ENCODE measurements at regions not wholly inside any gene's neighbourhood (a gene's known extent, or its start where the extent isn't known, plus 50 kb on each side); places are given as distances from the start of the nearest gene placed in this dataset.
A peak's percentile ranks its signal among the peaks of the same experiment; 100 is the strongest.
"Not testable (repeated sequence)": the region's sequence is repeated elsewhere in the genome, so short reads cannot be mapped to it uniquely, and the experiment has no call there.

DNA sequence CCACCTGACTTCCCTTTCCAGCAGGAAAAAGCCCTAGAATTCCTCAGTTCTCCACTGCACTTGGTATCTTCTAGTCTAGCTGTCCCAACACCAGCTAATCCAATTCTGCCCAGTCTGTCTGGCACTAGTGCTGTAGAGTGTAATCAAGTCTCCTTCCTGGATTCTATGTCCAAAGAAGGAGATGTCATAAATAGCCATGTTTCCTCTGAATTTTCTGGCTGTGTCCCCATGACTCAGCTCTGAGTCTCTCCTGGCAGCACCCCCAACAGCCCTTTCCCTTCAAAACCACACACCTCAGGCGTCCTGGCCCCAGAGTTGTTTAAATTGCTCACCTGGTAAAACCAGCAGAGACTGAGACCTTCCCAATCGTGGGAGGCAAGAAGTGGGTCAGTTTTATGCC, 197.2 kb downstream of the GRXCR1 start:
- no peak for DNase-seq

- DNase-seq, result no peak
Measured at GRCh38 chr4:43103048-43103447, 210.5 kb downstream of the GRXCR1 start.

- DNase-seq, result no peak
Measured at GRCh38 chr4:43112139-43112538, 219.6 kb downstream of the GRXCR1 start.

- no peak for DNase-seq
Measured at GRCh38 chr4:43113196-43113595, 220.7 kb downstream of the GRXCR1 start.

DNA sequence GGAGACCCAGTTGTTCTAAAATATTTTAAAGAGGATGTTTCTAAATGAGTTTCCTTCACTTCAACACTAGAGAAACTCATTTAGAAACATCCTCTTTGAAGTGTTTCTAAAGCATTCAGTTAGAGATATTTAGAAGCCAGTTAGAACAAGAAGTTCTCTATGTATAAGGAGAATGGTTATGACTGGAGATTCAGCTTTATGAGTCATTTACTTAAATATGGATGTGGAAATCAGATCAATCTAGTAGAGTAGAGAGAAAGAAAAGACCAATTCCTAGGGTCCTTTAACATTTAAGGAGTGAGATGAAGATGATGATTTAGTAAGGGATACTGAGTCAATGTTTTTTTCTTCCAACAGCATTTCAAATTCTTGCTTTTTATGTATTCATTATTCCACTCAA, 234.1 kb downstream of the GRXCR1 start:
- DNase-seq, result no peak

GRCh38 chr4:43130228-43131021, 237.9 kb downstream of the GRXCR1 start:
- DNase-seq, result no peak

- peak; percentile 42 for DNase-seq
Measured at GRCh38 chr4:43132010-43132582, 239.6 kb downstream of the GRXCR1 start.

DNA sequence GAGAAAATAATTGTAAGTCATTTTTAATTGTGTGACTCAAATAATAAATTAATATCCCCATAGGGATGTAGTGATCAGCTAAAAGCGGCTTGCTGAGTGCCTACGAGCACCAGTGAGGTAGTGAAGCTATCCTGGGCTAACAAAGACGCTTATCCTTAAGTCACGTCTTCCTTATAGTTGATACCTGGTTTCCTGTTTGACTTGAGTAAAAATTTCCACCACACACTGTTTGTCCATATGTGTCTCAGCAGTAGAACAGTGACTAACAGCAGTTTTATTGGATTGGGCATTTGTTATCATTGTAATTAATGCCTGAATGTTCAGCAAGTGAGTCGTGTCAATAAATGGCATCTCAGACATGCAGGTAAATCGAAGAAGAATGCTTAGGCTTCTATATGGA, 241.1 kb downstream of the GRXCR1 start:
- DNase-seq, result peak; percentile 2

GRCh38 chr4:43136752-43137151, 244.2 kb downstream of the GRXCR1 start:
- no peak for DNase-seq

GRCh38 chr4:43146198-43146597, 253.7 kb downstream of the GRXCR1 start:
- no peak for DNase-seq

DNA sequence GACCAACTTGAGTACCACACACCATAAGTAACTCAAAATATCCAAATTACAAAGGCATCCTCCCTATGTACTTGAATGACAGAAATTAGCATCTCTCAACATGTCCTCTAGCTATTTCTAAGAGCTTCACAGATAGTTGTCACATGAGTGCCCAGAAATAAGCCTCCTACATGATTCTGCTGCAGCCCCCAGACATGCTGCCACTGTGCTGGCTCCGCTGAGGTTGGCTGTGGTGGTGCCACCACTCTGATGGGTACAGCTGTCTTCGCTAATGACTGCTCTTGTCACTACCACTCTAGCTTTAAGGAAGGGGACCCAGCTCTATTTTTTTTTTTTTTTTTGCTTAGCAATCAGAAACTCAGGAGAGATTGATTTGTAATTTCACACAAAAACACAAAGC, 256.0 kb downstream of the GRXCR1 start:
- DNase-seq, result no peak

DNA sequence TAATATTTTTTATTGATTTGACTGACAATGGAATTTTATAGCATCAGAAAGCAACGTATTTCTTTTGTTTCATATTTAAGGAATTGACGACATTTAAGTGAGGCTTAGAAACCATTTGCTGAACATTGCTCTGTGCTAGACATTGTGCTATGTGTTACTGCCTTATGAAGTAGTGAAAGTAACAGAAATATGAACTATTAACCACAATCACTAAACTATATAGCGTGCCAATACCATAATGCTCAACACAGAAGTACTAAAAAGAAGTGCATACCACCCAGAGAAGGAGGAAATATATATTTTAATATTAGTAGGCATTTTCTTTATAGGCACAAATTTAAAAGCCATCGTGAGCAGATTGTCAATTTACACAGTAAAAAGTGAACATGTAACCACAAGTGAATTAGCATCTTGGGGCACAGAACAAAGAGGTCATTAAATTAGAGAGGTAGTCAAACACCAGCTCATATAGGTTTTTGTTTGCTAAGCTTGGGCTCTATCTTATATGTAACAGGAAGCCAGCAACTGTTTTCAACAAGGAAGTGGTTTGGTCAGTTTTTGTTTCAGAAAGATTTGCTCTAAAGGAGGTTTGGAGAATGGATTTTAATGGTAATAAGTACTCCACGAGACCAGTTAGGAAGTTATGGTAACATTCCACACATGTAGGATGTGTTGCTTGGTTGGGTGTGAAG, 270.7 kb downstream of the GRXCR1 start:
- DNase-seq, result peak; percentile 80

GRCh38 chr4:43189741-43190140, 297.2 kb downstream of the GRXCR1 start:
- DNase-seq, result no peak

- DNase-seq, result not testable (repeated sequence)
Measured at GRCh38 chr4:43212576-43212975, 320.1 kb downstream of the GRXCR1 start.

GRCh38 chr4:43223820-43224219, 331.3 kb downstream of the GRXCR1 start:
- DNase-seq, result no peak

GRCh38 chr4:43224559-43224958, 332.0 kb downstream of the GRXCR1 start:
- DNase-seq, result no peak

GRCh38 chr4:43233321-43233720, 340.8 kb downstream of the GRXCR1 start:
- DNase-seq, result no peak

- no peak for DNase-seq
Measured at GRCh38 chr4:43234626-43235415, 342.3 kb downstream of the GRXCR1 start.

DNA sequence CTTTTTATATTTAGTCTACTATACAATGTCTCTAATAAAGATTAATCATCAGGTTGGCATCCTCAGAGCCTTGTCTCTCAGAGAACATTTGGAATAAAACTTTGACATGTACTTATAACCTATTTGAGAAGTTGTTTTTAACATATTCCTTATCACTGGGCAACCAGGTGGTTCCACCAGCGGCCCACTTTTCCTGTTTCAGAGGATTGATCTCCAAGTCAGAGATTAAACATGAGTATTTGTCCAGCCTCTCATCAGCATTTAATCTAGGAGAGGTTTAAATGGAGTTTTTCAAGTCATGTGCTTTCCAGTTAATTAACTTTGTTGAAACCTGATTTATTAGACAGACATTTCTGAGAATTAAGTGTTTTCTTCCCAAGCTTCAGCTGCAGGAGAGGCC, 345.5 kb downstream of the GRXCR1 start:
- DNase-seq, result no peak

DNA sequence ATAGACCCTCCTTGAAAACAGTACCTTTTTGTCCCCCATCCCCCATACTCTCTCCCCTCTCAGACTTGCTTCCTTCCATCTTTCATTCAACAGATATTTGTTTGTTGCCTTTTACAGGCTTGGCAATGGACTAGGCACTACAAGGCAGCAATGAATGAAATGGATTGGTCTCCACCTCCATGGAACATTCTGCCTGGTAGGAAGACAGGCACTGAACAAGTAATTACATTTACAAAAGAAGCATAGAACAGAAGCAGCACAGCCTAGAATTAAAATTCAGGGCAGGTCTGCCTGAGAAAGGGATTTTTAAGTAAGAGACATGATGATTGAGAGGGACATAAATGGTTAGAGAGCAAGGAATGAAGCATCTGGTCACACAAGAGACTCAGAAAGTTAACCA, 346.1 kb downstream of the GRXCR1 start:
- no peak for DNase-seq

DNA sequence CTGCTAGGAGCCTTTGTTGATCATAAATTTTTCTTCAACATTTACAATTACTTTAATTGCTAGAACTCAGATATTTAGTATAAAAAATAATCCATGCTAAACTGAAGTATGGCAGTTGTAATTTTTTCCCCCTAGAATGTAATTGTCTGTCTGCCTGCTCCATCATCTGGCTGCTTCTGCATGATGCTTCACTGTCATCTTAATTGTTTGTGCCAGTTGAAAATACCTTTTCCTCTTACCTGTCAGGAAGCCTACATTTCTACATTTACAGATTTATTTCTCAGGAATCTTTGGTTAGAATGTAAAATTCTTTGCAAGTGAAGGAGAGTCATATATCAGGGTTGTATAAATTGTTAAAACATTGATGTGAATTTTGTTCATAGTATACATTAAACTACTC, 348.6 kb downstream of the GRXCR1 start:
- no peak for DNase-seq

DNA sequence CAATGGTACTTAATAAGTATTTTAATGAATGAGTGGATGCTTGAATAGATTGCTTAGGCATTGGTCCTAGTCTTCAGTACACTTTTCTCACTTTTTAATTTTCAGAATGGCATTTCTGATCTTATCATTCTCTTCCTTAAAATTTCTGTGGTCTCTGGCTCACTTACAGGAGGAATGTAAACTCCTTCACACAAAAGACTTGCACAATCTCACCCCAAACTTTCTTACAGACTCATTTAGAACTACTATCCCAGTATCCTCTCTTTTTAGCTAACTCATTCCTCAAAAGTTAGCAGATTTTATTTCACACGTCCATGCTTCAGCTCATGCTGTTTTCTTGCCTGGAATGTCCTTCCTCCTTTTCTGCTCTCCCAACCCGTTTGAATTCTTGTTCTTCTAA, 350.1 kb downstream of the GRXCR1 start:
- DNase-seq, result no peak

DNA sequence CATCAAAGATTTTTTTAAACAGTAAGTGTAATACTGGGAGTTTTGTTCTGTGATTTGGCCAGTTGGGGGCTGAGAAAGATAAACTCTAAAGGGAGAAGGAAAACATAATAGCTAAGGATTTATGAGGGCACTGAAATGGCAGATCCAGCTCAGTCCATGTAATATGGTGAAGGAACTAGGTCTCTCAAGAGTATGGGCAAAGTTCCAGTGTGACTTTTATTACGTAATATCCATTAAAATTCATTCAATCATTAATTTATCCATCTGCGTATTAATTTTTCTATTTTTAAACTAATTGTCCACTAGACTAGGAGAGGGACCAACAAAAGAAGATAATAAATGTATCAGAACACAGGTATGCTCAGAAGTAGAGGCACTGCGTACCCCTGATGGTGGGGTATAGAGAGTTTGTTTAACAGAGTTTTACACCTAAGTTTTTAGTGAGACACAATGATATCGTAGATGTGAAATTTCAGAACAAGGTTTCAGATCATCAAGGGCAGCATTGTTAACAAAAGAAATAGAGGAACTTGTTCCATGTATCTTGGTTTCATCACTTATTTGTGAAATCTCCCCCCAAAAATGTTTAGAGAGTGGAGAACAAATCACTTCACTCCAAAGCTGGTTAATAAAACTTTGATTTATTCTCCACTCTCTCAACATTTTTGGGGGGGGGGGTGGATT, 351.1 kb downstream of the GRXCR1 start:
- DNase-seq, result no peak

Measured in DMS153 (cell line).